GM19043 (cell line): ENCODE measurements at regions not wholly inside any gene's neighbourhood (a gene's known extent, or its start where the extent isn't known, plus 50 kb on each side); places are given as distances from the start of the nearest gene placed in this dataset.

ENCODE experiments used
- ATAC-seq: cut with Tn5 transposase; IDR thresholded peaks from one replicate; pipeline ENCODE4 v1.9.1; 2021; ENCODE audit warnings: low read depth; ENCODE audit not compliant: unreplicated experiment

- no peak for ATAC-seq
These were observed 59.1 kb upstream of the TMEM244 start for GRCh38 chr6:129920103-129920798.

GRCh38 chr6:129911732-129912131 is 50.6 kb upstream of the TMEM244 start:
- no peak for ATAC-seq
